ENCODE measurements at regions not wholly inside any gene's neighbourhood (a gene's known extent, or its start where the extent isn't known, plus 50 kb on each side); places are given as distances from the start of the nearest gene placed in this dataset.

- POLR2A ChIA-PET: no interaction called here
- CTCF ChIA-PET: no interaction called here
- TF ChIP-seq, protein P1, sequence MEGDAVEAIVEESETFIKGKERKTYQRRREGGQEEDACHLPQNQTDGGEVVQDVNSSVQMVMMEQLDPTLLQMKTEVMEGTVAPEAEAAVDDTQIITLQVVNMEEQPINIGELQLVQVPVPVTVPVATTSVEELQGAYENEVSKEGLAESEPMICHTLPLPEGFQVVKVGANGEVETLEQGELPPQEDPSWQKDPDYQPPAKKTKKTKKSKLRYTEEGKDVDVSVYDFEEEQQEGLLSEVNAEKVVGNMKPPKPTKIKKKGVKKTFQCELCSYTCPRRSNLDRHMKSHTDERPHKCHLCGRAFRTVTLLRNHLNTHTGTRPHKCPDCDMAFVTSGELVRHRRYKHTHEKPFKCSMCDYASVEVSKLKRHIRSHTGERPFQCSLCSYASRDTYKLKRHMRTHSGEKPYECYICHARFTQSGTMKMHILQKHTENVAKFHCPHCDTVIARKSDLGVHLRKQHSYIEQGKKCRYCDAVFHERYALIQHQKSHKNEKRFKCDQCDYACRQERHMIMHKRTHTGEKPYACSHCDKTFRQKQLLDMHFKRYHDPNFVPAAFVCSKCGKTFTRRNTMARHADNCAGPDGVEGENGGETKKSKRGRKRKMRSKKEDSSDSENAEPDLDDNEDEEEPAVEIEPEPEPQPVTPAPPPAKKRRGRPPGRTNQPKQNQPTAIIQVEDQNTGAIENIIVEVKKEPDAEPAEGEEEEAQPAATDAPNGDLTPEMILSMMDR (IDR thresholded peaks at IDR 0.05; ENCODE audit: insufficient read depth, low read length, missing control alignments): no peak
- DNase-seq (ENCODE audit: low read depth, low spot score): no peak
- H3K4me3 ChIP-seq (ENCODE audit: low read depth, low read length): no peak overlapping the region
These were observed 286.1 kb upstream of the TBL1XR1 start for GRCh38 chr3:177483182-177483967.

DNA sequence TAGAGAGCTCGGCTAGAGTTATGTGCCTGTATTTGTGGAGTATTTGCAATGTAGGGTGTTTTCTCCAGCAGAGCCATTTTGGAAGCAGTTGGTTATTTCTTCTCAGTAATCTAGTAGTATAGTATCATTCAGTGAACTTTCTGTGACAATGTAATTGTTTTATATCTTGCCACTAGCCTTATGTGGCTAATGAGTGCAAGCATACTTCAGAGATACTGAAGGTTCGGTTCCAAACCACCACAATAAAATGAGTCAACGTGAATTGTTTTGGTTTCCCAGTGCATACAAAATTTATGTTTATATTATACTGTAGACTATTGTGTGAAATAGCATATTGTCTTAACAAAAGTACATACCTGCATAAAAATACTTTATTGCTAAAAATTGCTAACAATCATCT lies 286.9 kb upstream of the TBL1XR1 start:
- POLR2A ChIA-PET: no interaction called here
- H3K4me3 ChIP-seq (ENCODE audit: low read depth, low read length): no peak overlapping the region
- CTCF ChIA-PET: no interaction called here
- DNase-seq (ENCODE audit: low read depth, low spot score): no peak
- TF ChIP-seq, protein P1 (IDR thresholded peaks at IDR 0.05; ENCODE audit: insufficient read depth, low read length, missing control alignments): no peak

GRCh38 chr3:177484926-177485325 lies 287.6 kb upstream of the TBL1XR1 start:
- no peak for DNase-seq (ENCODE audit: low read depth, low spot score)
- H3K4me3 ChIP-seq (ENCODE audit: low read depth, low read length): no peak overlapping the region
- CTCF ChIA-PET: no interaction called here
- POLR2A ChIA-PET: no interaction called here
- TF ChIP-seq, protein P1 (IDR thresholded peaks at IDR 0.05; ENCODE audit: insufficient read depth, low read length, missing control alignments): no peak

DNA sequence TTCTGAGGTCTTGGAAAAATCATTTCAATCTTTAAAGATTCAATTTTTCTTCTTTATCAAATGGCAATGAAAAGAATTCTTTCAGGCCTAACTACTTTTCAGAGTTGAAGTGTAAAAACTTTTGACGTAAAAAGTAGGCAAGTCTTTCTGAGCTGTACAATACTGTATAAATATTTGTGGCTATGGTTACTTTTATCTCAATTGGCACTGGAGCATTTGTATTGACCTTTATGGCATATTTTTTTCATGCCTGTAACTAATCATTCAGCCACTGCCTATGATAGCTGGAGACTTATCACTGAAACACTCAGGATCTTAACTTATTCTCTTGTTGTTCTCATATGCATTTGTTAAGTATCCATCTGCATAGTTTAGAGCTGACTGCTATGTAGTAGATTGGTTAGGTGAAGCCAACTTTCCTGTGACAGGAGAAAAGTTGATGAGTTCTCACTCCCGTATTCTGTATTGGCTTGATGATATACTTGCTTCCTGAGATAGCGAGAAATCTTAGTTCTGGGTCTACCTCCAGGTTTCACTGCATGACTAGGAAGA lies 290.4 kb upstream of the TBL1XR1 start:
- ChIA-PET POLR2A (no interaction called here), CTCF (no interaction called here)
- TF ChIP-seq, protein P1 (IDR thresholded peaks at IDR 0.05; ENCODE audit: insufficient read depth, low read length, missing control alignments): no peak
- DNase-seq (ENCODE audit: low read depth, low spot score): no peak
- H3K4me3 ChIP-seq (ENCODE audit: low read depth, low read length): no peak overlapping the region

GRCh38 chr3:177488740-177489139 lies 291.5 kb upstream of the TBL1XR1 start:
- DNase-seq (ENCODE audit: low read depth, low spot score): no peak
- no peak overlapping the region for H3K4me3 ChIP-seq (ENCODE audit: low read depth, low read length)
- TF ChIP-seq, protein P1 (IDR thresholded peaks at IDR 0.05; ENCODE audit: insufficient read depth, low read length, missing control alignments): no peak
- ChIA-PET CTCF (no interaction called here), POLR2A (no interaction called here)

GRCh38 chr3:177490626-177491025 lies 293.3 kb upstream of the TBL1XR1 start:
- POLR2A ChIA-PET: no interaction called here
- CTCF ChIA-PET: no interaction called here
- no peak overlapping the region for H3K4me3 ChIP-seq (ENCODE audit: low read depth, low read length)
- TF ChIP-seq, protein P1 (IDR thresholded peaks at IDR 0.05; ENCODE audit: insufficient read depth, low read length, missing control alignments): no peak
- no peak for DNase-seq (ENCODE audit: low read depth, low spot score)

Measured in AG04449 (cell line).